ENCODE measurements at regions not wholly inside any gene's neighbourhood (a gene's known extent, or its start where the extent isn't known, plus 50 kb on each side); places are given as distances from the start of the nearest gene placed in this dataset.

- BruUV-seq (replicated peaks), result no TSS peak
- Mint-ChIP-seq H3K4me1 (ENCODE audit: insufficient read depth, unreplicated experiment) (no peaks in the 10 kb centered on the region), H3K9me3 (ENCODE audit: unreplicated experiment) (no peaks in the 10 kb centered on the region), H3K27me3 (ENCODE audit: insufficient read depth, unreplicated experiment) (peaks cover 9% of the 10 kb centered on the region), H3K27ac (ENCODE audit: low read depth, unreplicated experiment) (no peak overlapping the region), H3K36me3 (ENCODE audit: insufficient read depth, unreplicated experiment) (no peaks in the 10 kb centered on the region), H3K4me3 (ENCODE audit: unreplicated experiment) (no peak overlapping the region)
- no peak for DNase-seq (ENCODE audit: unreplicated experiment)
- TF ChIP-seq, protein P1, sequence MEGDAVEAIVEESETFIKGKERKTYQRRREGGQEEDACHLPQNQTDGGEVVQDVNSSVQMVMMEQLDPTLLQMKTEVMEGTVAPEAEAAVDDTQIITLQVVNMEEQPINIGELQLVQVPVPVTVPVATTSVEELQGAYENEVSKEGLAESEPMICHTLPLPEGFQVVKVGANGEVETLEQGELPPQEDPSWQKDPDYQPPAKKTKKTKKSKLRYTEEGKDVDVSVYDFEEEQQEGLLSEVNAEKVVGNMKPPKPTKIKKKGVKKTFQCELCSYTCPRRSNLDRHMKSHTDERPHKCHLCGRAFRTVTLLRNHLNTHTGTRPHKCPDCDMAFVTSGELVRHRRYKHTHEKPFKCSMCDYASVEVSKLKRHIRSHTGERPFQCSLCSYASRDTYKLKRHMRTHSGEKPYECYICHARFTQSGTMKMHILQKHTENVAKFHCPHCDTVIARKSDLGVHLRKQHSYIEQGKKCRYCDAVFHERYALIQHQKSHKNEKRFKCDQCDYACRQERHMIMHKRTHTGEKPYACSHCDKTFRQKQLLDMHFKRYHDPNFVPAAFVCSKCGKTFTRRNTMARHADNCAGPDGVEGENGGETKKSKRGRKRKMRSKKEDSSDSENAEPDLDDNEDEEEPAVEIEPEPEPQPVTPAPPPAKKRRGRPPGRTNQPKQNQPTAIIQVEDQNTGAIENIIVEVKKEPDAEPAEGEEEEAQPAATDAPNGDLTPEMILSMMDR (IDR thresholded peaks at IDR 0.05; ENCODE audit: unreplicated experiment), result no peak
- intact Hi-C loops (cut with micrococcal nuclease), result no loop called here
- ChIA-PET CTCF (no interaction called here), POLR2A (no interaction called here)
These were observed 401.3 kb downstream of the PCDH17 start for GRCh38 chr13:58032676-58033460.

DNA sequence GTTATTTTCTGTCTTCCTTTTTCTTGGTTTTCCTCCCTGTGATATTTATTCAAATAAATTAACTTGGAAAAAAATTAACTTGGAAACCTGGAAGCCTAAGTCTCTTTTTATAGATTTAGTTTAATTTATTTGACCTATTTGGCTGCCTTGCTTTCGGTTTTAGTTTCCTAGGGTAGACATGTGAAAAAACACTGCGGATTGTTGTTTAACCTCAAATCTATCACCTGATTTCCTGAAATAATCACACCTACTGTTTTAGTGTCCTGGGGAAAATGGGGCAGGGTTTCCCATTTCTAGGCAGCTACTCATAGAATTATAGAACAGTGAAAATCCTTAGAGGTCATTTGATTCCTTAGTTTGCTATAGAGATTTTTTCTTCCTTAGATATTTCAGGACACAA is 412.4 kb downstream of the PCDH17 start:
- intact Hi-C loops (cut with micrococcal nuclease), result no loop called here
- Mint-ChIP-seq H3K9me3 (ENCODE audit: unreplicated experiment) (peaks cover 9% of the 10 kb centered on the region), H3K27ac (ENCODE audit: low read depth, unreplicated experiment) (no peak overlapping the region), H3K27me3 (ENCODE audit: insufficient read depth, unreplicated experiment) (no peaks in the 10 kb centered on the region), H3K4me1 (ENCODE audit: insufficient read depth, unreplicated experiment) (no peaks in the 10 kb centered on the region), H3K4me3 (ENCODE audit: unreplicated experiment) (no peak overlapping the region), H3K36me3 (ENCODE audit: insufficient read depth, unreplicated experiment) (no peaks in the 10 kb centered on the region)
- DNase-seq (ENCODE audit: unreplicated experiment), result no peak
- TF ChIP-seq, protein P1 (IDR thresholded peaks at IDR 0.05; ENCODE audit: unreplicated experiment), result no peak
- BruUV-seq (replicated peaks), result no TSS peak
- ChIA-PET CTCF (no interaction called here), POLR2A (no interaction called here)

- TF ChIP-seq, protein P1 (IDR thresholded peaks at IDR 0.05; ENCODE audit: unreplicated experiment), result no peak
- BruUV-seq (replicated peaks), result no TSS peak
- H3K36me3 Mint-ChIP-seq (ENCODE audit: insufficient read depth, unreplicated experiment), result no peaks in the 10 kb centered on the region
- DNase-seq (ENCODE audit: unreplicated experiment), result no peak
- ChIA-PET CTCF (no interaction called here), POLR2A (no interaction called here)
- no peaks in the 10 kb centered on the region for H3K27me3 Mint-ChIP-seq (ENCODE audit: insufficient read depth, unreplicated experiment)
- H3K9me3 Mint-ChIP-seq (ENCODE audit: unreplicated experiment), result peaks cover 19% of the 10 kb centered on the region
- H3K4me3 Mint-ChIP-seq (ENCODE audit: unreplicated experiment), result no peak overlapping the region
- intact Hi-C loops (cut with micrococcal nuclease), result no loop called here
- H3K27ac Mint-ChIP-seq (ENCODE audit: low read depth, unreplicated experiment), result no peak overlapping the region
- H3K4me1 Mint-ChIP-seq (ENCODE audit: insufficient read depth, unreplicated experiment), result no peaks in the 10 kb centered on the region
These were observed 417.1 kb downstream of the PCDH17 start for GRCh38 chr13:58048670-58049069.

DNA sequence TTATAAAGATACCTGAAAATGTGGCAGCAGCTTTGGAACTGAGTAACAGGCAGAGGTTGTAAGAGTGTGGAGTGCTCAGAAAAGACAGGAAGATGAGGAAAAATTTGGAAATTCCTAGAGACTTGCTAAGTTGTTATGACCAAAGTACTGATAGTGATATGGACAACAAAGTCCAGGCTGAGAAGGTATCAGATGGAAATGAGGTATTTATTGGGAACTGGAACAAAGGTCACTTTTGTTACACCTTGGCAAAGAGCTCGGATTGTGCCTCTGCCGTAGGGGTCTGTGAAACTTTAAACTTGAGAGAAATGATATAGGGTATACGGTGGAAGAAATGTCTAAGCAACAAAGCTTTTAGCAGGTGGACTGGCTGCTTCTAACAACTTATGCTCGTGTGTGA is 419.9 kb downstream of the PCDH17 start:
- H3K27me3 Mint-ChIP-seq (ENCODE audit: insufficient read depth, unreplicated experiment), result no peaks in the 10 kb centered on the region
- H3K27ac Mint-ChIP-seq (ENCODE audit: low read depth, unreplicated experiment), result no peak overlapping the region
- DNase-seq (ENCODE audit: unreplicated experiment), result no peak
- TF ChIP-seq, protein P1 (IDR thresholded peaks at IDR 0.05; ENCODE audit: unreplicated experiment), result no peak
- BruUV-seq (replicated peaks), result no TSS peak
- intact Hi-C loops (cut with micrococcal nuclease), result no loop called here
- no peaks in the 10 kb centered on the region for H3K36me3 Mint-ChIP-seq (ENCODE audit: insufficient read depth, unreplicated experiment)
- ChIA-PET POLR2A (no interaction called here), CTCF (no interaction called here)
- H3K9me3 Mint-ChIP-seq (ENCODE audit: unreplicated experiment), result peaks cover 15% of the 10 kb centered on the region
- H3K4me1 Mint-ChIP-seq (ENCODE audit: insufficient read depth, unreplicated experiment), result no peaks in the 10 kb centered on the region
- no peak overlapping the region for H3K4me3 Mint-ChIP-seq (ENCODE audit: unreplicated experiment)
